GM18511 (cell line): ENCODE measurements at regions not wholly inside any gene's neighbourhood (a gene's known extent, or its start where the extent isn't known, plus 50 kb on each side); places are given as distances from the start of the nearest gene placed in this dataset.

ENCODE experiments used
- ATAC-seq: cut with Tn5 transposase; IDR thresholded peaks from one replicate; pipeline ENCODE4 v1.9.1; 2021; ENCODE audit warnings: mild to moderate bottlenecking, moderate library complexity; ENCODE audit not compliant: unreplicated experiment

- ATAC-seq: no peak
These were observed 50.5 kb upstream of the FBRSL1 start for GRCh38 chr12:132439333-132439904.

- no peak for ATAC-seq
These were observed 51.2 kb upstream of the FBRSL1 start for GRCh38 chr12:132438726-132439125.

GRCh38 chr12:132437943-132438700, 51.8 kb upstream of the FBRSL1 start:
- ATAC-seq: no peak

GRCh38 chr12:132437252-132437932, 52.6 kb upstream of the FBRSL1 start:
- no peak for ATAC-seq

- ATAC-seq: no peak
These were observed 53.1 kb upstream of the FBRSL1 start for GRCh38 chr12:132436791-132437251.

GRCh38 chr12:132435486-132436187, 54.3 kb upstream of the FBRSL1 start:
- ATAC-seq: no peak

GRCh38 chr12:132433641-132434395, 56.1 kb upstream of the FBRSL1 start:
- no peak for ATAC-seq

- no peak for ATAC-seq
These were observed 57.0 kb upstream of the FBRSL1 start for GRCh38 chr12:132432721-132433577.

- ATAC-seq: no peak
These were observed 57.7 kb upstream of the FBRSL1 start for GRCh38 chr12:132432126-132432705.

GRCh38 chr12:132430838-132431774, 58.8 kb upstream of the FBRSL1 start:
- no peak for ATAC-seq

- ATAC-seq: peak; percentile 90
These were observed 59.9 kb upstream of the FBRSL1 start for GRCh38 chr12:132429946-132430643.

GRCh38 chr12:132429602-132429945, 60.4 kb upstream of the FBRSL1 start:
- ATAC-seq: no peak

- ATAC-seq: no peak
These were observed 60.9 kb upstream of the FBRSL1 start for GRCh38 chr12:132428936-132429601.

- ATAC-seq: no peak
These were observed 61.7 kb upstream of the FBRSL1 start for GRCh38 chr12:132427999-132428935.

GRCh38 chr12:132427174-132427768, 62.7 kb upstream of the FBRSL1 start:
- ATAC-seq: no peak
